Panc1 (cell line): ENCODE measurements at regions not wholly inside any gene's neighbourhood (a gene's known extent, or its start where the extent isn't known, plus 50 kb on each side); places are given as distances from the start of the nearest gene placed in this dataset.

Source experiments
- ATAC-seq: fragments of 200-7000 bp; cut with Tn5 transposase; 2 replicates; pipeline ENCODE4 v1.9.1; 2020; ENCODE audit warnings: mild to moderate bottlenecking, moderate library complexity
- BruUV-seq: library from RNA; stranded (reverse); fragments of 400-500 nt; replicated peaks from 2 replicates; lab custom pipeline; 2021; lab: Mats Ljungman, UMichigan
- CTCF ChIA-PET: fragments of 300-600 bp; sonication (Branson Sonifier 250); formaldehyde crosslinking; loops from one replicate; lab custom pipeline; 2022; ENCODE audit warnings: antibody characterized with exemption; lab: Charles Lee
- POLR2A ChIA-PET: fragments of 300-600 bp; sonication (Branson Sonifier 250); formaldehyde crosslinking; loops from one replicate; lab custom pipeline; 2022; ENCODE audit warnings: antibody characterized with exemption; lab: Charles Lee
- DNase-seq: peaks from one replicate; pipeline ENCODE4 v3.0.0-alpha.2; 2010; ENCODE audit warnings: low read depth, low spot score
- H3K27ac ChIP-seq: 2 replicates; pipeline ENCODE4 v1.5.1; 2011; ENCODE audit warnings: mild to moderate bottlenecking, low read length, inconsistent platforms
- H3K27me3 ChIP-seq: fragments of 200-500 bp; sonication (Bioruptor generic); 2 replicates; pipeline ENCODE4 v1.6.0; 2014; ENCODE audit warnings: low read length, inconsistent platforms; ENCODE audit not compliant: control insufficient read depth, insufficient read depth
- H3K36me3 ChIP-seq: fragments of 200-500 bp; sonication (Bioruptor generic); 2 replicates; pipeline ENCODE4 v1.5.1; 2014; ENCODE audit warnings: inconsistent platforms, mild to moderate bottlenecking, low read length, moderate library complexity; ENCODE audit not compliant: control insufficient read depth, insufficient read depth
- H3K4me1 ChIP-seq: 2 replicates; pipeline ENCODE4 v1.5.1; 2011; ENCODE audit warnings: inconsistent platforms, mild to moderate bottlenecking, low read length, moderate library complexity; ENCODE audit not compliant: control insufficient read depth, insufficient read depth
- H3K4me3 ChIP-seq, 2 experiments: 2 replicates each; pipeline ENCODE4 v1.5.1; 2011 to 2012; ENCODE audit warnings: low read depth in 2 of 2, low read length in 2 of 2, mild to moderate bottlenecking in 2 of 2, inconsistent platforms in 1 of 2, moderate library complexity in 1 of 2
- H3K9me3 ChIP-seq: fragments of 200-500 bp; sonication (Bioruptor generic); 2 replicates; pipeline ENCODE4 v1.5.1; 2014; ENCODE audit warnings: low read depth, mild to moderate bottlenecking, inconsistent platforms, low read length, moderate library complexity; ENCODE audit not compliant: control insufficient read depth, insufficient read depth
- POLR2AphosphoS5 ChIP-seq: IDR thresholded peaks from 2 replicates; pipeline ENCODE4 v1.6.1; 2012; ENCODE audit warnings: mild to moderate bottlenecking, low read depth, low read length, moderate library complexity
- SIN3A ChIP-seq: IDR thresholded peaks from 2 replicates; pipeline ENCODE4 v1.6.1; 2012; ENCODE audit warnings: low read depth, mild to moderate bottlenecking, low read length, moderate library complexity, borderline replicate concordance; ENCODE audit not compliant: insufficient read depth
- TCF7L2 ChIP-seq: IDR thresholded peaks from 2 replicates; pipeline ENCODE4 v1.6.1; 2011; ENCODE audit warnings: mild to moderate bottlenecking, low read depth, low read length, inconsistent platforms
- in situ Hi-C: cut with HindIII; loops from 2 replicates; pipeline ENCODE4 v1.10.0; 2016; ENCODE audit warnings: low sequenced_read_pairs, low pct_unique_long_range_greater_than_20kb
- intact Hi-C: fragments of 100-400 bp; cut with micrococcal nuclease; formaldehyde crosslinking; loops from one replicate; pipeline ENCODE4 v1.10.0; 2022; ENCODE audit not compliant: unreplicated experiment
- TF ChIP-seq, protein P1 (sequence below), 2 experiments: IDR thresholded peaks; 2 replicates each; pipeline ENCODE4 v1.6.1; 2011 to 2012; ENCODE audit warnings: low read depth in 2 of 2, control low read depth in 1 of 2, low read length in 1 of 2, mild to moderate bottlenecking in 1 of 2, moderate library complexity in 1 of 2; ENCODE audit not compliant: insufficient read depth in 1 of 2
- TF ChIP-seq, protein P2 (sequence below): fragments of 450-650 bp; IDR thresholded peaks from 2 replicates; pipeline ENCODE4 v1.5.1; 2017; ENCODE audit warnings: mild to moderate bottlenecking

DNA sequence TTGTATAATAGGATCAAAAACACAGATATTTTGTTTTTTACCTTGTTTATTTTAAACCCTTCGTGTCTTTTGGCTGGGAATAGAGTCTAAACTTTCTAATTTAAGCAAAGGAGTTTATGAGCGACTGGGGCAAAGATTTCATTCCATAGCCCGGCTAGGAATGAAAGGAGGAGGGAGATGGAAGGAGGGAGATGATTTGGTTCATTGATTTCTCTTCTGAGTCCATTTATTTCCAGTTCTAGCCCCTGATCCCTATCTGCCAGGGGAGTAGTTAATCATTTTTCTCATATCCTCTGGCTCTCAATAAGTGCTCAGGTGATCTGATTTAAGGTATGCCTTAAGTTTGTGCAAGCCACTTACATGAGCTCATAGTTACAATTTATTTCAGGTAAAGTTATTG lies 120.0 kb downstream of the SPRY1 start:
- no peaks in the 10 kb centered on the region for H3K27me3 ChIP-seq
- H3K27ac ChIP-seq: peak overlapping the region; percentile 68; the same call in 1 of the 2 replicates
- no peak overlapping the region for H3K4me3 ChIP-seq
- ATAC-seq (no peak), DNase-seq (no peak)
- POLR2A ChIA-PET: no interaction called here
- H3K4me1 ChIP-seq: peaks cover 8% of the 10 kb centered on the region; the same call in 1 of the 2 replicates
- in situ Hi-C loops (no loop called here), intact Hi-C loops (no loop called here)
- H3K9me3 ChIP-seq: no peaks in the 10 kb centered on the region
- no peaks in the 10 kb centered on the region for H3K36me3 ChIP-seq
- BruUV-seq: no TSS peak
- TF ChIP-seq, protein P1, sequence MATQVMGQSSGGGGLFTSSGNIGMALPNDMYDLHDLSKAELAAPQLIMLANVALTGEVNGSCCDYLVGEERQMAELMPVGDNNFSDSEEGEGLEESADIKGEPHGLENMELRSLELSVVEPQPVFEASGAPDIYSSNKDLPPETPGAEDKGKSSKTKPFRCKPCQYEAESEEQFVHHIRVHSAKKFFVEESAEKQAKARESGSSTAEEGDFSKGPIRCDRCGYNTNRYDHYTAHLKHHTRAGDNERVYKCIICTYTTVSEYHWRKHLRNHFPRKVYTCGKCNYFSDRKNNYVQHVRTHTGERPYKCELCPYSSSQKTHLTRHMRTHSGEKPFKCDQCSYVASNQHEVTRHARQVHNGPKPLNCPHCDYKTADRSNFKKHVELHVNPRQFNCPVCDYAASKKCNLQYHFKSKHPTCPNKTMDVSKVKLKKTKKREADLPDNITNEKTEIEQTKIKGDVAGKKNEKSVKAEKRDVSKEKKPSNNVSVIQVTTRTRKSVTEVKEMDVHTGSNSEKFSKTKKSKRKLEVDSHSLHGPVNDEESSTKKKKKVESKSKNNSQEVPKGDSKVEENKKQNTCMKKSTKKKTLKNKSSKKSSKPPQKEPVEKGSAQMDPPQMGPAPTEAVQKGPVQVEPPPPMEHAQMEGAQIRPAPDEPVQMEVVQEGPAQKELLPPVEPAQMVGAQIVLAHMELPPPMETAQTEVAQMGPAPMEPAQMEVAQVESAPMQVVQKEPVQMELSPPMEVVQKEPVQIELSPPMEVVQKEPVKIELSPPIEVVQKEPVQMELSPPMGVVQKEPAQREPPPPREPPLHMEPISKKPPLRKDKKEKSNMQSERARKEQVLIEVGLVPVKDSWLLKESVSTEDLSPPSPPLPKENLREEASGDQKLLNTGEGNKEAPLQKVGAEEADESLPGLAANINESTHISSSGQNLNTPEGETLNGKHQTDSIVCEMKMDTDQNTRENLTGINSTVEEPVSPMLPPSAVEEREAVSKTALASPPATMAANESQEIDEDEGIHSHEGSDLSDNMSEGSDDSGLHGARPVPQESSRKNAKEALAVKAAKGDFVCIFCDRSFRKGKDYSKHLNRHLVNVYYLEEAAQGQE (IDR thresholded peaks at IDR 0.05; ENCODE audit: insufficient read depth in 1 of 2, low read depth in 2 of 2, low read length in 1 of 2): no peak
- TF ChIP-seq POLR2AphosphoS5: no peak
- no peak for TF ChIP-seq TCF7L2
- TF ChIP-seq, protein P2, sequence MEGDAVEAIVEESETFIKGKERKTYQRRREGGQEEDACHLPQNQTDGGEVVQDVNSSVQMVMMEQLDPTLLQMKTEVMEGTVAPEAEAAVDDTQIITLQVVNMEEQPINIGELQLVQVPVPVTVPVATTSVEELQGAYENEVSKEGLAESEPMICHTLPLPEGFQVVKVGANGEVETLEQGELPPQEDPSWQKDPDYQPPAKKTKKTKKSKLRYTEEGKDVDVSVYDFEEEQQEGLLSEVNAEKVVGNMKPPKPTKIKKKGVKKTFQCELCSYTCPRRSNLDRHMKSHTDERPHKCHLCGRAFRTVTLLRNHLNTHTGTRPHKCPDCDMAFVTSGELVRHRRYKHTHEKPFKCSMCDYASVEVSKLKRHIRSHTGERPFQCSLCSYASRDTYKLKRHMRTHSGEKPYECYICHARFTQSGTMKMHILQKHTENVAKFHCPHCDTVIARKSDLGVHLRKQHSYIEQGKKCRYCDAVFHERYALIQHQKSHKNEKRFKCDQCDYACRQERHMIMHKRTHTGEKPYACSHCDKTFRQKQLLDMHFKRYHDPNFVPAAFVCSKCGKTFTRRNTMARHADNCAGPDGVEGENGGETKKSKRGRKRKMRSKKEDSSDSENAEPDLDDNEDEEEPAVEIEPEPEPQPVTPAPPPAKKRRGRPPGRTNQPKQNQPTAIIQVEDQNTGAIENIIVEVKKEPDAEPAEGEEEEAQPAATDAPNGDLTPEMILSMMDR: no peak
- TF ChIP-seq SIN3A: no peak
- CTCF ChIA-PET: no interaction called here

DNA sequence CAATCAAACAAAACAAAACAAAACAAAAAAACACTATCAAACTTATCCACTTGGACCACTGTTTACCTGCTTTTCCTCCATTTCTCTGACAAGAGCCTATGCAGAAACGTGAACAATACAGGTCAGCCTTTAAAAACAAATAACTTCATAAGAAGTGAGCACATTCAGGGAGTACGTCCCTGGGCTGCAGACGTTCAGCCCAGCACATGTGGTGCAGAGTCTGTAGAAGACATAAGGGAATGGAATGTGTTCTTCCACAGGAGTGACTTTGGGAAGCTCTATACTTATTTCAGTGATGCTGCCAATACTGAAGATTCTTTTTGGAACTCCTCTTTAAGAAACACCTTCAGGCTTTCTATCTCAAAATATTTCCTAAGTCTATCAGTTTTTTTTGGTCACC lies 120.6 kb downstream of the SPRY1 start:
- DNase-seq: no peak
- Histone ChIP-seq H3K27me3 (no peaks in the 10 kb centered on the region), H3K4me3 (no peak overlapping the region), H3K4me1 (peaks cover 8% of the 10 kb centered on the region; the same call in 1 of the 2 replicates), H3K36me3 (no peaks in the 10 kb centered on the region), H3K27ac (peak overlapping the region; percentile 68; the same call in 1 of the 2 replicates), H3K9me3 (no peaks in the 10 kb centered on the region)
- in situ Hi-C loops (no loop called here), intact Hi-C loops (no loop called here)
- ChIA-PET POLR2A (no interaction called here), CTCF (no interaction called here)
- no TSS peak for BruUV-seq
- no peak for ATAC-seq
- TF ChIP-seq TCF7L2 (no peak), POLR2AphosphoS5 (no peak), SIN3A (no peak)
- TF ChIP-seq, protein P1 (IDR thresholded peaks at IDR 0.05; ENCODE audit: insufficient read depth in 1 of 2, low read depth in 2 of 2, low read length in 1 of 2): no peak
- TF ChIP-seq, protein P2: no peak
